ENCODE measurements at regions not wholly inside any gene's neighbourhood (a gene's known extent, or its start where the extent isn't known, plus 50 kb on each side); places are given as distances from the start of the nearest gene placed in this dataset.
"Not testable (repeated sequence)": the region's sequence is repeated elsewhere in the genome, so short reads cannot be mapped to it uniquely, and the experiment has no call there.

- no peaks in the 10 kb centered on the region for H3K27me3 ChIP-seq (replicated peaks; ENCODE audit: control insufficient read depth, insufficient read depth, low read length)
- H3K36me3 ChIP-seq (ENCODE audit: control insufficient read depth, insufficient read depth, low read length, severe bottlenecking), result no peaks in the 10 kb centered on the region
- H3K4me3 ChIP-seq (ENCODE audit: low read length), result no peak overlapping the region
- no peaks in the 10 kb centered on the region for H3K9me3 ChIP-seq (ENCODE audit: control insufficient read depth, low read length)
- DNase-seq (ENCODE audit: low read depth), result no peak
- H3K9ac ChIP-seq (ENCODE audit: low read length), result no peak overlapping the region
- H3K4me1 ChIP-seq (ENCODE audit: control insufficient read depth, insufficient read depth, low read length), result no peaks in the 10 kb centered on the region
Observed at GRCh38 chr2:142422041-142422440, 291.2 kb upstream of the LRP1B start.

GRCh38 chr2:142418699-142419098 lies 287.9 kb upstream of the LRP1B start:
- not testable (repeated sequence) for H3K36me3 ChIP-seq (ENCODE audit: control insufficient read depth, insufficient read depth, low read length, severe bottlenecking); DNase-seq (ENCODE audit: low read depth); H3K27me3 ChIP-seq (replicated peaks; ENCODE audit: control insufficient read depth, insufficient read depth, low read length); H3K9ac ChIP-seq (ENCODE audit: low read length); H3K4me3 ChIP-seq (ENCODE audit: low read length); H3K4me1 ChIP-seq (ENCODE audit: control insufficient read depth, insufficient read depth, low read length); H3K9me3 ChIP-seq (ENCODE audit: control insufficient read depth, low read length)

GRCh38 chr2:142416996-142417395 lies 286.2 kb upstream of the LRP1B start:
- no peaks in the 10 kb centered on the region for H3K36me3 ChIP-seq (ENCODE audit: control insufficient read depth, insufficient read depth, low read length, severe bottlenecking)
- no peaks in the 10 kb centered on the region for H3K9me3 ChIP-seq (ENCODE audit: control insufficient read depth, low read length)
- DNase-seq (ENCODE audit: low read depth), result no peak
- H3K4me1 ChIP-seq (ENCODE audit: control insufficient read depth, insufficient read depth, low read length), result no peaks in the 10 kb centered on the region
- H3K4me3 ChIP-seq (ENCODE audit: low read length), result no peak overlapping the region
- no peak overlapping the region for H3K9ac ChIP-seq (ENCODE audit: low read length)
- H3K27me3 ChIP-seq (replicated peaks; ENCODE audit: control insufficient read depth, insufficient read depth, low read length), result no peaks in the 10 kb centered on the region

- Histone ChIP-seq H3K4me3 (ENCODE audit: low read length) (no peak overlapping the region), H3K4me1 (ENCODE audit: control insufficient read depth, insufficient read depth, low read length) (no peaks in the 10 kb centered on the region), H3K27me3 (replicated peaks; ENCODE audit: control insufficient read depth, insufficient read depth, low read length) (no peaks in the 10 kb centered on the region), H3K9me3 (ENCODE audit: control insufficient read depth, low read length) (no peaks in the 10 kb centered on the region), H3K9ac (ENCODE audit: low read length) (no peak overlapping the region), H3K36me3 (ENCODE audit: control insufficient read depth, insufficient read depth, low read length, severe bottlenecking) (no peaks in the 10 kb centered on the region)
- no peak for DNase-seq (ENCODE audit: low read depth)
Observed at GRCh38 chr2:142415461-142415860, 284.6 kb upstream of the LRP1B start.

GRCh38 chr2:142398212-142398611 lies 267.4 kb upstream of the LRP1B start:
- H3K9ac ChIP-seq (ENCODE audit: low read length), result no peak overlapping the region

GRCh38 chr2:142395291-142395690 lies 264.5 kb upstream of the LRP1B start:
- DNase-seq (ENCODE audit: low read depth), result peak; percentile 1
- no peaks in the 10 kb centered on the region for H3K4me1 ChIP-seq (ENCODE audit: control insufficient read depth, insufficient read depth, low read length)

More at GRCh38 chr2:142398212-142398611, 267.4 kb upstream of the LRP1B start:
- no peaks in the 10 kb centered on the region for H3K36me3 ChIP-seq (ENCODE audit: control insufficient read depth, insufficient read depth, low read length, severe bottlenecking)
- no peak overlapping the region for H3K4me3 ChIP-seq (ENCODE audit: low read length)
- H3K4me1 ChIP-seq (ENCODE audit: control insufficient read depth, insufficient read depth, low read length), result no peaks in the 10 kb centered on the region
- H3K27me3 ChIP-seq (replicated peaks; ENCODE audit: control insufficient read depth, insufficient read depth, low read length), result no peaks in the 10 kb centered on the region
- peaks cover 11% of the 10 kb centered on the region for H3K9me3 ChIP-seq (ENCODE audit: control insufficient read depth, low read length)
- no peak for DNase-seq (ENCODE audit: low read depth)

GRCh38 chr2:142380372-142380771 lies 249.6 kb upstream of the LRP1B start:
- DNase-seq (ENCODE audit: low read depth), result no peak
- Histone ChIP-seq H3K27me3 (replicated peaks; ENCODE audit: control insufficient read depth, insufficient read depth, low read length) (no peaks in the 10 kb centered on the region), H3K4me1 (ENCODE audit: control insufficient read depth, insufficient read depth, low read length) (no peaks in the 10 kb centered on the region), H3K9ac (ENCODE audit: low read length) (no peak overlapping the region), H3K36me3 (ENCODE audit: control insufficient read depth, insufficient read depth, low read length, severe bottlenecking) (no peaks in the 10 kb centered on the region), H3K9me3 (ENCODE audit: control insufficient read depth, low read length) (no peaks in the 10 kb centered on the region), H3K4me3 (ENCODE audit: low read length) (no peak overlapping the region)

More at GRCh38 chr2:142395291-142395690, 264.5 kb upstream of the LRP1B start:
- Histone ChIP-seq H3K36me3 (ENCODE audit: control insufficient read depth, insufficient read depth, low read length, severe bottlenecking) (no peaks in the 10 kb centered on the region), H3K4me3 (ENCODE audit: low read length) (no peak overlapping the region), H3K27me3 (replicated peaks; ENCODE audit: control insufficient read depth, insufficient read depth, low read length) (no peaks in the 10 kb centered on the region), H3K9me3 (ENCODE audit: control insufficient read depth, low read length) (peaks cover 6% of the 10 kb centered on the region), H3K9ac (ENCODE audit: low read length) (no peak overlapping the region)

- not testable (repeated sequence) for H3K9me3 ChIP-seq (ENCODE audit: control insufficient read depth, low read length); H3K4me1 ChIP-seq (ENCODE audit: control insufficient read depth, insufficient read depth, low read length); H3K4me3 ChIP-seq (ENCODE audit: low read length); H3K36me3 ChIP-seq (ENCODE audit: control insufficient read depth, insufficient read depth, low read length, severe bottlenecking); H3K27me3 ChIP-seq (replicated peaks; ENCODE audit: control insufficient read depth, insufficient read depth, low read length); H3K9ac ChIP-seq (ENCODE audit: low read length); DNase-seq (ENCODE audit: low read depth)
Observed at GRCh38 chr2:142362069-142362468, 231.3 kb upstream of the LRP1B start.

GRCh38 chr2:142347751-142348150 lies 216.9 kb upstream of the LRP1B start:
- H3K36me3 ChIP-seq (ENCODE audit: control insufficient read depth, insufficient read depth, low read length, severe bottlenecking), result no peaks in the 10 kb centered on the region
- no peak overlapping the region for H3K4me3 ChIP-seq (ENCODE audit: low read length)
- H3K27me3 ChIP-seq (replicated peaks; ENCODE audit: control insufficient read depth, insufficient read depth, low read length), result no peaks in the 10 kb centered on the region
- no peak overlapping the region for H3K9ac ChIP-seq (ENCODE audit: low read length)
- DNase-seq (ENCODE audit: low read depth), result no peak
- H3K4me1 ChIP-seq (ENCODE audit: control insufficient read depth, insufficient read depth, low read length), result peaks cover 4% of the 10 kb centered on the region
- H3K9me3 ChIP-seq (ENCODE audit: control insufficient read depth, low read length), result no peaks in the 10 kb centered on the region

- H3K4me1 ChIP-seq (ENCODE audit: control insufficient read depth, insufficient read depth, low read length), result peaks cover 4% of the 10 kb centered on the region
Observed at GRCh38 chr2:142339261-142339660, 208.4 kb upstream of the LRP1B start.

GRCh38 chr2:142332196-142332595 lies 201.4 kb upstream of the LRP1B start:
- H3K27me3 ChIP-seq (replicated peaks; ENCODE audit: control insufficient read depth, insufficient read depth, low read length), result no peaks in the 10 kb centered on the region

More at GRCh38 chr2:142339261-142339660, 208.4 kb upstream of the LRP1B start:
- H3K9ac ChIP-seq (ENCODE audit: low read length), result no peak overlapping the region
- H3K36me3 ChIP-seq (ENCODE audit: control insufficient read depth, insufficient read depth, low read length, severe bottlenecking), result no peaks in the 10 kb centered on the region
- DNase-seq (ENCODE audit: low read depth), result no peak
- H3K9me3 ChIP-seq (ENCODE audit: control insufficient read depth, low read length), result no peaks in the 10 kb centered on the region
- H3K27me3 ChIP-seq (replicated peaks; ENCODE audit: control insufficient read depth, insufficient read depth, low read length), result no peaks in the 10 kb centered on the region
- H3K4me3 ChIP-seq (ENCODE audit: low read length), result no peak overlapping the region

GRCh38 chr2:142330458-142330857 lies 199.6 kb upstream of the LRP1B start:
- Histone ChIP-seq H3K4me1 (ENCODE audit: control insufficient read depth, insufficient read depth, low read length) (no peaks in the 10 kb centered on the region), H3K9ac (ENCODE audit: low read length) (no peak overlapping the region), H3K4me3 (ENCODE audit: low read length) (no peak overlapping the region), H3K27me3 (replicated peaks; ENCODE audit: control insufficient read depth, insufficient read depth, low read length) (no peaks in the 10 kb centered on the region), H3K9me3 (ENCODE audit: control insufficient read depth, low read length) (no peaks in the 10 kb centered on the region), H3K36me3 (ENCODE audit: control insufficient read depth, insufficient read depth, low read length, severe bottlenecking) (no peaks in the 10 kb centered on the region)
- DNase-seq (ENCODE audit: low read depth), result no peak

More at GRCh38 chr2:142332196-142332595, 201.4 kb upstream of the LRP1B start:
- Histone ChIP-seq H3K9me3 (ENCODE audit: control insufficient read depth, low read length) (no peaks in the 10 kb centered on the region), H3K36me3 (ENCODE audit: control insufficient read depth, insufficient read depth, low read length, severe bottlenecking) (no peaks in the 10 kb centered on the region), H3K9ac (ENCODE audit: low read length) (no peak overlapping the region), H3K4me3 (ENCODE audit: low read length) (no peak overlapping the region), H3K4me1 (ENCODE audit: control insufficient read depth, insufficient read depth, low read length) (no peaks in the 10 kb centered on the region)
- DNase-seq (ENCODE audit: low read depth), result no peak

Measured in adipocyte (in vitro differentiated cells).